Subcutaneous abdominal adipose tissue (tissue), 5 donors: ENCODE measurements at regions not wholly inside any gene's neighbourhood (a gene's known extent, or its start where the extent isn't known, plus 50 kb on each side); places are given as distances from the start of the nearest gene placed in this dataset.

Experiments
- H3K27ac ChIP-seq: one replicate; pipeline ENCODE4 v1.7.0; 2013; ENCODE audit warnings: low read depth, mild to moderate bottlenecking, inconsistent platforms, low read length, moderate library complexity
- H3K27me3 ChIP-seq, 5 donors: one replicate each; pipeline ENCODE4 v1.7.0; 2013; ENCODE audit warnings: low read length in 5 of 5, inconsistent platforms in 1 of 5; ENCODE audit not compliant: control insufficient read depth in 5 of 5, insufficient read depth in 4 of 5
- H3K36me3 ChIP-seq, 5 donors: one replicate each; pipeline ENCODE4 v1.7.0; 2013; ENCODE audit warnings: low read length in 5 of 5; ENCODE audit not compliant: control insufficient read depth in 5 of 5, insufficient read depth in 5 of 5
- H3K4me1 ChIP-seq, 5 donors: one replicate each; pipeline ENCODE4 v1.7.0; 2013; ENCODE audit warnings: low read length in 5 of 5, mild to moderate bottlenecking in 3 of 5, moderate library complexity in 1 of 5; ENCODE audit not compliant: control insufficient read depth in 5 of 5, insufficient read depth in 5 of 5
- H3K4me3 ChIP-seq, 5 donors: one replicate each; pipeline ENCODE4 v1.7.0; 2013; ENCODE audit warnings: low read length in 5 of 5, low read depth in 1 of 5
- H3K9ac ChIP-seq, 5 donors: one replicate each; pipeline ENCODE4 v1.7.0; 2013; ENCODE audit warnings: low read length in 5 of 5, mild to moderate bottlenecking in 4 of 5, moderate library complexity in 3 of 5
- H3K9me3 ChIP-seq, 5 donors: one replicate each; pipeline ENCODE4 v1.7.0; 2013; ENCODE audit warnings: low read length in 5 of 5; ENCODE audit not compliant: control insufficient read depth in 5 of 5
- donor health status: healthy.
- donor health status: healthy.
- donor health status: healthy.
- donor health status: healthy.
- donor health status: healthy.

- H3K27ac ChIP-seq, result no peak overlapping the region
- no peak overlapping the region for H3K4me3 ChIP-seq
- no peaks in the 10 kb centered on the region for H3K27me3 ChIP-seq
- peaks cover 0 to 4% (median 0%) of the 10 kb centered on the region in 5 donors for H3K36me3 ChIP-seq
- H3K9ac ChIP-seq, result no peak overlapping the region
- H3K4me1 ChIP-seq, result peaks cover 0 to 3% (median 0%) of the 10 kb centered on the region in 5 donors
- H3K9me3 ChIP-seq, result peaks cover 0 to 3% (median 0%) of the 10 kb centered on the region in 5 donors
Observed at GRCh38 chr2:144096531-144096930, 423.4 kb downstream of the ZEB2 start.

DNA sequence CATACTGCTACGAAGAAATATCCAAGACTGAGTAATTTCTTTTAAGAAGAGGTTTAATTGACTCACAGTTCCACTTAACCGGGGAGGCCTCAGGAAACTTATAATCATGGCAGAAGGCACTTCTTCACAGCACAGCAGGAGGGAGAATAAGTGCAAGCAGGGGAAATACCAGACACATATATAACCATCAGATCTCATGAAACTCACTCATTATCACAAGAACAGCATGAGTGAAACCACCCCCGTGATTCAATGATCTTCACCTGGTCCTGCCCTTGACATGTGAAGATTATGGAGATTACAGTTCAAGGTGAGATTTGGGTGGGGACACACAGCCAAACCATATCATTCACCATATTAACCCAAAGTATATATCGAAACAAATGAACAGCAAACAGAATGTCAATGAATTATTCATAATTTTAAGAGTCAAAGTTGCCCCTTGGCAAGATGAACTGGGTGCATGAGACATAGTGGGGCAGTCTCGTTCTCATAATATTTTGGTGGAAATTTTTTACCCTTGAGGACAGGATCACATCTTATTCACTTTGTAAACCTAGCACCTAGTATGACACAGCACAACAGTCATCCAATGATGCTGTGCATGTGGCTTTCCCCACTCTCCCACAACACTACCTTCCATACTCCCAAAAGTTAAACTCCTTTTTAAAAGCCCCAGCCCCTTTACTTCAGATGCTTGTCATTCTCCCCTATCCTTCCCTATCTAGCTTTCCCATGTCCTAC, 425.3 kb downstream of the ZEB2 start:
- Histone ChIP-seq H3K36me3 (peaks cover 0 to 7% (median 0%) of the 10 kb centered on the region in 5 donors), H3K9me3 (peaks cover 0 to 5% (median 0%) of the 10 kb centered on the region in 5 donors), H3K4me3 (no peak overlapping the region), H3K9ac (no peak overlapping the region), H3K27me3 (no peaks in the 10 kb centered on the region), H3K27ac (no peak overlapping the region), H3K4me1 (peaks cover 0 to 3% (median 0%) of the 10 kb centered on the region in 5 donors)

DNA sequence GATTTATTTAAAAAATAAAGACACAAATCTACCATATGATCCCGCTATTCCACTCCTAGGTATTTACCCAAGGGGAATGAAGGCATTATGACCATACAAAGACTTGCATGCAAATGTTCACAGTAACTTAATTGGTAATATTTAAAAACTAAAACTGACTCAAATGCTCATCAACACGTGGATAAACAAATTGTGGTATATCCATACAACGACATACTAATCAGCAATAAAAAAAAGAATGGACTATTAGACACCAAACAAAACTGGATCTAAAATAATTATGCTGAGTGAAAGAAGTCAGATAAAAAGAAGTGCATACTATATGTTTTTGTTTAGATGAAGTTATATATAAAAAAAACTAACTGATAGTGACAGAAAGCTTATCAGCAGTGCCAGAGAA, 428.3 kb downstream of the ZEB2 start:
- Histone ChIP-seq H3K9me3 (peaks cover 0 to 5% (median 0%) of the 10 kb centered on the region in 5 donors), H3K4me3 (no peak overlapping the region), H3K27ac (no peak overlapping the region), H3K27me3 (no peaks in the 10 kb centered on the region), H3K36me3 (peaks cover 0 to 7% (median 0%) of the 10 kb centered on the region in 5 donors), H3K9ac (no peak overlapping the region), H3K4me1 (no peaks in the 10 kb centered on the region)

DNA sequence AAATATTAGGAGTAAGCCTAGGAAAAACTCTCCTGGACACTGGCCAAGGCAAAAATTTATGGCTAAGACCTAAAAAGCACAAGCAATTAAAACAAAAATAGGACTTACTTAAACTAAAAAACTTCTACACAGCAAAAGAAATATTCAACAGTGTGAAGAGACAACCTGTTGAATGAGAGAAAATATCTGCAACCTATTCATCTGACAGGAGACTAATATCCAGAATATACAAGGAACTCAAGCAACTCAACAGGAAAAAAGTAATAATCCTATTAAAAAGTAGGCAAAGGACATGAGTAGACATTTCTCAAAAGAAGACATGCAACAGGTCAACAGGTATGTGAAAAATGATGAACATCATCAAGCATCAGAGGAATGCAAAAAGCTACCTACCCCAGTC, 431.1 kb downstream of the ZEB2 start:
- H3K4me1 ChIP-seq, result no peaks in the 10 kb centered on the region

GRCh38 chr2:144086965-144087364, 433.0 kb downstream of the ZEB2 start:
- no peak overlapping the region for H3K4me3 ChIP-seq
- H3K4me1 ChIP-seq, result no peaks in the 10 kb centered on the region
- H3K27ac ChIP-seq, result no peak overlapping the region
- H3K36me3 ChIP-seq, result peaks cover 0 to 7% (median 0%) of the 10 kb centered on the region in 5 donors
- H3K9ac ChIP-seq, result no peak overlapping the region
- H3K27me3 ChIP-seq, result no peaks in the 10 kb centered on the region
- H3K9me3 ChIP-seq, result peaks cover 0 to 5% (median 0%) of the 10 kb centered on the region in 5 donors

More for the DNA sequence above, 431.1 kb downstream of the ZEB2 start:
- peaks cover 0 to 7% (median 0%) of the 10 kb centered on the region in 5 donors for H3K36me3 ChIP-seq
- peaks cover 0 to 5% (median 0%) of the 10 kb centered on the region in 5 donors for H3K9me3 ChIP-seq
- H3K27me3 ChIP-seq, result no peaks in the 10 kb centered on the region
- H3K9ac ChIP-seq, result no peak overlapping the region
- H3K27ac ChIP-seq, result no peak overlapping the region
- no peak overlapping the region for H3K4me3 ChIP-seq

GRCh38 chr2:144085016-144085415, 434.9 kb downstream of the ZEB2 start:
- H3K4me3 ChIP-seq, result no peak overlapping the region
- no peaks in the 10 kb centered on the region for H3K27me3 ChIP-seq
- no peak overlapping the region for H3K9ac ChIP-seq
- H3K4me1 ChIP-seq, result peaks cover 0 to 6% (median 0%) of the 10 kb centered on the region in 5 donors
- peaks cover 0 to 4% (median 0%) of the 10 kb centered on the region in 5 donors for H3K36me3 ChIP-seq
- H3K27ac ChIP-seq, result no peak overlapping the region
- H3K9me3 ChIP-seq, result no peaks in the 10 kb centered on the region

GRCh38 chr2:144084114-144084661, 435.7 kb downstream of the ZEB2 start:
- H3K9ac ChIP-seq, result no peak overlapping the region
- H3K36me3 ChIP-seq, result peaks cover 0 to 4% (median 0%) of the 10 kb centered on the region in 5 donors
- H3K9me3 ChIP-seq, result no peaks in the 10 kb centered on the region
- peaks cover 0 to 6% (median 0%) of the 10 kb centered on the region in 5 donors for H3K4me1 ChIP-seq
- no peak overlapping the region for H3K4me3 ChIP-seq
- H3K27ac ChIP-seq, result no peak overlapping the region
- H3K27me3 ChIP-seq, result no peaks in the 10 kb centered on the region

- Histone ChIP-seq H3K36me3 (peaks cover 0 to 4% (median 0%) of the 10 kb centered on the region in 5 donors), H3K4me1 (peaks cover 1 to 15% (median 5%) of the 10 kb centered on the region in 5 donors), H3K27ac (no peak overlapping the region), H3K4me3 (no peak overlapping the region), H3K9me3 (no peaks in the 10 kb centered on the region), H3K9ac (no peak overlapping the region), H3K27me3 (no peaks in the 10 kb centered on the region)
Observed at GRCh38 chr2:144083211-144083610, 436.7 kb downstream of the ZEB2 start.

DNA sequence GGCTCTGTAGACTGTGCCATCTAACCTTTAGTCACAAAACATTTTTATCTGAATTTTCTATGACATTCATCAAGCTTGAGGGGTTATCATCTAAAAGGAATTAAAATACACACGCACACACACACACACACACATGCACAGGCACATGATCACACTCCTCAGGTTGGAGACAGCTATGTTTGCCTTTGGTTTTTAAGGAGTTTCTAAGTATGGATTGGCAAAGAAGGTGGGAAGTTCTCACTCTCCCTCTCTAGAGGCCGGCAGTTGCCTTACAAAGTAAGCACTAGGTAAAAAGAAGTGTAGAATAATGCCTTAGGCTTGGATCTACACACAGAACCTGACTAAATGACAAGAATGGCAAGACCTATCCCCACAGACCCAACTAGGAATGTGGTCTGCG, 437.1 kb downstream of the ZEB2 start:
- H3K36me3 ChIP-seq, result peaks cover 0 to 4% (median 0%) of the 10 kb centered on the region in 5 donors
- peaks cover 4 to 20% (median 9%) of the 10 kb centered on the region in 5 donors for H3K4me1 ChIP-seq
- H3K9me3 ChIP-seq, result no peaks in the 10 kb centered on the region
- no peak overlapping the region for H3K4me3 ChIP-seq
- no peak overlapping the region for H3K9ac ChIP-seq
- no peaks in the 10 kb centered on the region for H3K27me3 ChIP-seq
- no peak overlapping the region for H3K27ac ChIP-seq

DNA sequence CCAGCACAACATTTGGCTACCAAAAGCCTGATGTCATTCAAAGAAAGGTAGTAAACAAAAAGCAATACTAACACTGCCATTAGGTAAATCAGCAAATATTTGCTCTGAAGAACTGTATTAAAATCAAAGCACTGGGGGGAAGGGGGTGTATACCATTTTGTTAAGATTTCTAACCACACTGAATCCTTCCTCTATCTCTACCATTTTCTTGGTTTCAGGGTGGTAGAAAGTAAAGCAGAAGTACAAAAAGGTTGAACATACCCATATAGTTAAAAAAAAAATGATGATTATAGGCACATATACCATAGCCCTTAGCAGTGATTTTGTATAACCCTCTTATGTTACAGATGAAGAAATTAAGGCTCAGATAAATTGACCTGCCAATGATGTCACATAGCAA, 437.6 kb downstream of the ZEB2 start:
- H3K4me1 ChIP-seq, result peaks cover 4 to 24% (median 9%) of the 10 kb centered on the region in 5 donors
- no peak overlapping the region for H3K9ac ChIP-seq
- no peak overlapping the region for H3K27ac ChIP-seq
- no peak overlapping the region for H3K4me3 ChIP-seq
- H3K9me3 ChIP-seq, result no peaks in the 10 kb centered on the region
- peaks cover 0 to 4% (median 0%) of the 10 kb centered on the region in 5 donors for H3K36me3 ChIP-seq
- H3K27me3 ChIP-seq, result no peaks in the 10 kb centered on the region
